ENCODE measurements at regions not wholly inside any gene's neighbourhood (a gene's known extent, or its start where the extent isn't known, plus 50 kb on each side); places are given as distances from the start of the nearest gene placed in this dataset.

GRCh38 chr10:128744092-128744491 lies 617.9 kb upstream of the MKI67 start:
- Mint-ChIP-seq H3K27me3 (peaks cover 26% of the 10 kb centered on the region), H3K4me3 (no peak overlapping the region), H3K36me3 (no peaks in the 10 kb centered on the region), H3K27ac (no peak overlapping the region), H3K9me3 (no peaks in the 10 kb centered on the region), H3K4me1 (ENCODE audit: unreplicated experiment) (peaks cover 37% of the 10 kb centered on the region)
- no peak for TF ChIP-seq CTCF (conservative IDR thresholded peaks at IDR 0.05)
- no peak for DNase-seq (ENCODE audit: extremely low spot score, unreplicated experiment)

GRCh38 chr10:128744811-128745305 lies 618.6 kb upstream of the MKI67 start:
- no peak for DNase-seq (ENCODE audit: extremely low spot score, unreplicated experiment)
- Mint-ChIP-seq H3K27ac (no peak overlapping the region), H3K9me3 (no peaks in the 10 kb centered on the region), H3K27me3 (peaks cover 26% of the 10 kb centered on the region), H3K4me1 (ENCODE audit: unreplicated experiment) (peaks cover 37% of the 10 kb centered on the region), H3K4me3 (no peak overlapping the region), H3K36me3 (no peaks in the 10 kb centered on the region)
- no peak for TF ChIP-seq CTCF (conservative IDR thresholded peaks at IDR 0.05)

GRCh38 chr10:128747582-128748346 lies 621.5 kb upstream of the MKI67 start:
- H3K4me3 Mint-ChIP-seq = no peak overlapping the region
- no peaks in the 10 kb centered on the region for H3K36me3 Mint-ChIP-seq
- H3K9me3 Mint-ChIP-seq = peaks cover 3% of the 10 kb centered on the region
- no peak for DNase-seq (ENCODE audit: extremely low spot score, unreplicated experiment)
- H3K27ac Mint-ChIP-seq = no peak overlapping the region
- H3K27me3 Mint-ChIP-seq = peaks cover 17% of the 10 kb centered on the region
- H3K4me1 Mint-ChIP-seq (ENCODE audit: unreplicated experiment) = peaks cover 15% of the 10 kb centered on the region
- TF ChIP-seq CTCF (conservative IDR thresholded peaks at IDR 0.05) = no peak

- Mint-ChIP-seq H3K27me3 (peaks cover 3% of the 10 kb centered on the region), H3K9me3 (peaks cover 9% of the 10 kb centered on the region), H3K4me1 (ENCODE audit: unreplicated experiment) (peaks cover 6% of the 10 kb centered on the region), H3K4me3 (no peak overlapping the region), H3K27ac (no peak overlapping the region), H3K36me3 (no peaks in the 10 kb centered on the region)
- DNase-seq (ENCODE audit: extremely low spot score, unreplicated experiment) = no peak
- TF ChIP-seq CTCF (conservative IDR thresholded peaks at IDR 0.05) = no peak
Observed at GRCh38 chr10:128751284-128751683, 625.1 kb upstream of the MKI67 start.

GRCh38 chr10:128751851-128752250 lies 625.6 kb upstream of the MKI67 start:
- Mint-ChIP-seq H3K27me3 (peaks cover 3% of the 10 kb centered on the region), H3K9me3 (peaks cover 9% of the 10 kb centered on the region), H3K4me1 (ENCODE audit: unreplicated experiment) (peaks cover 6% of the 10 kb centered on the region), H3K36me3 (no peaks in the 10 kb centered on the region), H3K4me3 (no peak overlapping the region), H3K27ac (no peak overlapping the region)
- DNase-seq (ENCODE audit: extremely low spot score, unreplicated experiment) = no peak
- no peak for TF ChIP-seq CTCF (conservative IDR thresholded peaks at IDR 0.05)

Data from type B pancreatic cell (in vitro differentiated cells).